Neuronal stem cell (in vitro differentiated cells): ENCODE measurements at regions not wholly inside any gene's neighbourhood (a gene's known extent, or its start where the extent isn't known, plus 50 kb on each side); places are given as distances from the start of the nearest gene placed in this dataset.

Experiments used
- DNase-seq: peaks from one replicate; pipeline ENCODE4 v3.0.0-alpha.2; 2013; ENCODE audit warnings: low spot score
- H2AFZ ChIP-seq: one replicate; pipeline ENCODE4 v1.6.1; 2013; ENCODE audit warnings: mild to moderate bottlenecking, low read length, inconsistent platforms
- H2AK5ac ChIP-seq: 2 replicates; pipeline ENCODE4 v1.6.1; 2013; ENCODE audit warnings: low read depth, mild to moderate bottlenecking, inconsistent platforms, low read length, moderate library complexity, mixed read lengths
- H2BK120ac ChIP-seq: 2 replicates; pipeline ENCODE4 v1.6.1; 2013; ENCODE audit warnings: low read depth, mild to moderate bottlenecking, inconsistent platforms, low read length, moderate library complexity, mixed read lengths
- H2BK12ac ChIP-seq: one replicate; pipeline ENCODE4 v1.6.1; 2013; ENCODE audit warnings: low read length, inconsistent platforms
- H2BK15ac ChIP-seq: 2 replicates; pipeline ENCODE4 v1.6.1; 2013; ENCODE audit warnings: mild to moderate bottlenecking, low read length, inconsistent platforms, mixed read lengths
- H2BK5ac ChIP-seq: one replicate; pipeline ENCODE4 v1.6.1; 2013; ENCODE audit warnings: inconsistent platforms, mild to moderate bottlenecking, low read length, moderate library complexity
- H3K14ac ChIP-seq: one replicate; pipeline ENCODE4 v1.6.1; 2013; ENCODE audit warnings: low read length, inconsistent platforms
- H3K18ac ChIP-seq: 2 replicates; pipeline ENCODE4 v1.6.1; 2013; ENCODE audit warnings: low read length, inconsistent platforms
- H3K23ac ChIP-seq: 2 replicates; pipeline ENCODE4 v1.6.1; 2013; ENCODE audit warnings: low read depth, mild to moderate bottlenecking, mixed read lengths, low read length, inconsistent platforms; ENCODE audit not compliant: poor library complexity
- H3K27ac ChIP-seq: replicated peaks from 3 replicates; pipeline ENCODE4 v1.5.1; 2013; ENCODE audit warnings: low read length, inconsistent platforms
- H3K27me3 ChIP-seq, 3 experiments: 2 replicates each; pipeline ENCODE4 v1.6.1; 2013; ENCODE audit warnings: low read length in 3 of 3, mild to moderate bottlenecking in 2 of 3, inconsistent platforms in 1 of 3, low read depth in 1 of 3, mixed read lengths in 1 of 3, moderate library complexity in 1 of 3; ENCODE audit not compliant: control insufficient read depth in 3 of 3, insufficient read depth in 3 of 3
- H3K36me3 ChIP-seq, 2 donors: replicated peaks in 1 of 2; 2 replicates each; pipeline ENCODE4 v1.6.1; 2013; ENCODE audit warnings: low read length in 2 of 2; ENCODE audit not compliant: control insufficient read depth in 2 of 2, insufficient read depth in 2 of 2
- H3K4ac ChIP-seq: 2 replicates; pipeline ENCODE4 v1.6.1; 2013; ENCODE audit warnings: inconsistent platforms, mild to moderate bottlenecking, low read length, moderate library complexity
- H3K4me1 ChIP-seq, 2 donors: 1 replicate in 1 of 2; 2 replicates in 1 of 2; pipeline ENCODE4 v1.6.1; 2013; ENCODE audit warnings: low read length in 2 of 2, low read depth in 1 of 2; ENCODE audit not compliant: control insufficient read depth in 2 of 2, insufficient read depth in 1 of 2
- H3K4me2 ChIP-seq: one replicate; pipeline ENCODE4 v1.6.1; 2013; ENCODE audit warnings: mild to moderate bottlenecking, low read length, inconsistent platforms; ENCODE audit not compliant: insufficient read depth, poor library complexity, severe bottlenecking
- H3K4me3 ChIP-seq, 2 donors: 2 replicates each; pipeline ENCODE4 v1.5.1; 2013; ENCODE audit warnings: low read length in 2 of 2, mild to moderate bottlenecking in 2 of 2, inconsistent platforms in 1 of 2, moderate library complexity in 1 of 2
- H3K79me1 ChIP-seq: one replicate; pipeline ENCODE4 v1.6.1; 2013; ENCODE audit warnings: low read depth, mild to moderate bottlenecking, inconsistent platforms, low read length, moderate library complexity
- H3K9ac ChIP-seq: one replicate; pipeline ENCODE4 v1.6.1; 2013; ENCODE audit warnings: mild to moderate bottlenecking, low read depth, low read length, inconsistent platforms; ENCODE audit not compliant: poor library complexity
- H3K9me3 ChIP-seq, 2 donors: replicated peaks in 1 of 2; 2 replicates each; pipeline versions ENCODE3 to v1.6.1; 2013; ENCODE audit warnings: low read length in 2 of 2, mild to moderate bottlenecking in 2 of 2, inconsistent platforms in 1 of 2, low read depth in 1 of 2, mixed read lengths in 1 of 2, moderate library complexity in 1 of 2; ENCODE audit not compliant: control insufficient read depth in 2 of 2, insufficient read depth in 1 of 2
- H4K8ac ChIP-seq: one replicate; pipeline ENCODE4 v1.6.1; 2013; ENCODE audit warnings: low read depth, mild to moderate bottlenecking, inconsistent platforms, low read length, moderate library complexity
- H4K91ac ChIP-seq: one replicate; pipeline ENCODE4 v1.6.1; 2013; ENCODE audit warnings: low read length, low read depth, mild to moderate bottlenecking, inconsistent platforms; ENCODE audit not compliant: poor library complexity
- WGBS, 2 donors: extraction: QIAGEN DNeasy Blood & Tissue Kit; methylation state at CpG; one replicate each; pipeline ENCODE4 v1.1.7; 2013; ENCODE audit warnings: missing lambda C conversion rate in 2 of 2, mixed read lengths in 1 of 2; ENCODE audit not compliant: insufficient read length in 2 of 2, insufficient replicate concordance in 1 of 2; ENCODE audit errors: extremely low coverage in 2 of 2; 5-methylcytosine and 5-hydroxymethylcytosine counted together

GRCh38 chr20:9971746-9972145 is 63.0 kb upstream of the ANKEF1 start:
- no peaks in the 10 kb centered on the region for H3K36me3 ChIP-seq
- no peaks in the 10 kb centered on the region for H3K27me3 ChIP-seq
- no peak overlapping the region for H3K9ac ChIP-seq
- no CpG with 5 or more reads among the region's 1 CpG for WGBS, 2 donors
- H3K27ac ChIP-seq: no peak overlapping the region
- H2AFZ ChIP-seq: no peak overlapping the region
- no peak overlapping the region for H4K91ac ChIP-seq
- no peaks in the 10 kb centered on the region for H3K4me1 ChIP-seq
- no peak overlapping the region for H3K4me3 ChIP-seq
- H3K79me1 ChIP-seq: no peaks in the 10 kb centered on the region
- H2AK5ac ChIP-seq: no peak overlapping the region
- no peak overlapping the region for H3K4ac ChIP-seq
- H4K8ac ChIP-seq: no peak overlapping the region
- H3K23ac ChIP-seq: no peak overlapping the region
- no peak overlapping the region for H3K14ac ChIP-seq
- DNase-seq: no peak
- no peak overlapping the region for H2BK15ac ChIP-seq
- no peak overlapping the region for H2BK12ac ChIP-seq
- no peak overlapping the region for H2BK120ac ChIP-seq
- no peak overlapping the region for H3K4me2 ChIP-seq
- H3K18ac ChIP-seq: no peak overlapping the region
- no peak overlapping the region for H2BK5ac ChIP-seq
- no peaks in the 10 kb centered on the region for H3K9me3 ChIP-seq

GRCh38 chr20:9969626-9970025 is 65.2 kb upstream of the ANKEF1 start:
- no peak overlapping the region for H3K4me3 ChIP-seq
- no peaks in the 10 kb centered on the region for H3K36me3 ChIP-seq
- H3K27me3 ChIP-seq: no peaks in the 10 kb centered on the region
- no peak overlapping the region for H4K8ac ChIP-seq
- no peak overlapping the region for H3K18ac ChIP-seq
- no peak overlapping the region for H2AFZ ChIP-seq
- no peak overlapping the region for H3K9ac ChIP-seq
- no peaks in the 10 kb centered on the region for H3K79me1 ChIP-seq
- no peak overlapping the region for H3K23ac ChIP-seq
- no peaks in the 10 kb centered on the region for H3K9me3 ChIP-seq
- no peak overlapping the region for H2BK120ac ChIP-seq
- no CpG with 5 or more reads among the region's 1 CpG for WGBS, 2 donors
- DNase-seq: no peak
- no peaks in the 10 kb centered on the region for H3K4me1 ChIP-seq
- H4K91ac ChIP-seq: no peak overlapping the region
- H3K4me2 ChIP-seq: no peak overlapping the region
- no peak overlapping the region for H3K14ac ChIP-seq
- no peak overlapping the region for H2BK12ac ChIP-seq
- H2BK5ac ChIP-seq: no peak overlapping the region
- H2AK5ac ChIP-seq: no peak overlapping the region
- no peak overlapping the region for H3K4ac ChIP-seq
- no peak overlapping the region for H3K27ac ChIP-seq
- H2BK15ac ChIP-seq: no peak overlapping the region

- Histone ChIP-seq H3K27ac (no peak overlapping the region), H4K91ac (no peak overlapping the region), H4K8ac (no peak overlapping the region), H3K79me1 (no peaks in the 10 kb centered on the region), H3K14ac (no peak overlapping the region), H3K4me1 (peaks cover 0 to 2% of the 10 kb centered on the region in 2 donors), H2BK120ac (no peak overlapping the region), H2BK12ac (no peak overlapping the region), H3K4me2 (no peak overlapping the region), H3K4me3 (no peak overlapping the region), H3K4ac (no peak overlapping the region), H2BK5ac (no peak overlapping the region), H3K18ac (no peak overlapping the region), H3K9ac (no peak overlapping the region), H2AK5ac (no peak overlapping the region), H2AFZ (no peak overlapping the region), H2BK15ac (no peak overlapping the region), H3K23ac (no peak overlapping the region), H3K36me3 (no peaks in the 10 kb centered on the region), H3K27me3 (no peaks in the 10 kb centered on the region), H3K9me3 (no peaks in the 10 kb centered on the region)
- WGBS, 2 donors: no CpG with 5 or more reads among the region's 1 CpG
- no peak for DNase-seq
Observed at GRCh38 chr20:9968015-9968414, 66.8 kb upstream of the ANKEF1 start.

- Histone ChIP-seq H4K91ac (no peak overlapping the region), H2BK120ac (no peak overlapping the region), H3K14ac (no peak overlapping the region), H2BK12ac (no peak overlapping the region), H3K9ac (no peak overlapping the region), H2BK5ac (no peak overlapping the region), H3K27me3 (no peaks in the 10 kb centered on the region), H2AK5ac (no peak overlapping the region), H3K4ac (no peak overlapping the region), H3K4me3 (no peak overlapping the region), H2AFZ (no peak overlapping the region), H3K79me1 (no peaks in the 10 kb centered on the region), H3K36me3 (no peaks in the 10 kb centered on the region), H3K27ac (no peak overlapping the region), H3K23ac (no peak overlapping the region), H2BK15ac (no peak overlapping the region), H3K18ac (no peak overlapping the region), H4K8ac (no peak overlapping the region), H3K9me3 (no peaks in the 10 kb centered on the region), H3K4me2 (no peak overlapping the region), H3K4me1 (peaks cover 0 to 6% of the 10 kb centered on the region in 2 donors)
- no peak for DNase-seq
- WGBS, 2 donors: no CpG with 5 or more reads among the region's 7 CpGs
Observed at GRCh38 chr20:9966966-9967365, 67.8 kb upstream of the ANKEF1 start.
